K562 (cell line): ENCODE measurements at regions not wholly inside any gene's neighbourhood (a gene's known extent, or its start where the extent isn't known, plus 50 kb on each side); places are given as distances from the start of the nearest gene placed in this dataset.

Source experiments
- ATAC-seq: fragments of 200-7000 bp; cut with Tn5 transposase; 3 replicates; pipeline ENCODE4 v1.9.1; 2020; ENCODE audit warnings: moderate library complexity
- BruUV-seq: library from RNA; stranded (reverse); fragments of 400-500 nt; replicated peaks from 2 replicates; lab custom pipeline; 2021; lab: Mats Ljungman, UMichigan
- CTCF ChIA-PET: fragments of 300-600 bp; formaldehyde crosslinking; extraction: SDS; loops from one replicate; lab custom pipeline; 2021; ENCODE audit warnings: low intra/inter-chr PET ratio; lab: Yijun Ruan, JAX
- POLR2A ChIA-PET: fragments of 300-600, 350-650 bp; sonication (Branson Sonifier 250); formaldehyde crosslinking; extraction: SDS; loops from one replicate; lab custom pipeline; 2021; ENCODE audit warnings: antibody characterized with exemption, inconsistent platforms; lab: Yijun Ruan, JAX
- DNase-seq, 4 experiments: peaks; one replicate each; pipeline versions ENCODE4 v3.0.0 to v3.0.0-alpha.2; 2011 to 2018; ENCODE audit warnings: low spot score in 3 of 4, mixed read lengths in 3 of 4; ENCODE audit errors: extremely low read depth in 1 of 4
- FAIRE-seq: peaks from 2 replicates; lab custom pipeline; 2011; peaks lifted over from hg19 to GRCh38; lab: Jason Lieb, UNC
- H2AFZ ChIP-seq: 2 replicates; pipeline ENCODE4 v1.6.0; 2011; ENCODE audit warnings: low read depth, low read length, control low read depth, inconsistent platforms
- H3K27ac ChIP-seq: fragments of 200-600 bp; 3 replicates; pipeline ENCODE4 v1.8.0; 2011; ENCODE audit warnings: low read depth, mild to moderate bottlenecking, control low read depth, inconsistent platforms, low read length, moderate library complexity, mixed read lengths; ENCODE audit errors: extremely low read depth
- H3K27me3 ChIP-seq, 2 experiments: fragments of 300-600 bp in 1 of 2; 2 replicates in 1 of 2; 3 replicates in 1 of 2; pipeline versions ENCODE4 v1.6.0 to v1.8.0; 2011; ENCODE audit warnings: inconsistent platforms in 2 of 2, low read length in 2 of 2, mild to moderate bottlenecking in 1 of 2, mixed read lengths in 1 of 2, moderate library complexity in 1 of 2; ENCODE audit not compliant: control insufficient read depth in 2 of 2, insufficient read depth in 2 of 2
- H3K36me3 ChIP-seq: fragments of 300-600 bp; 3 replicates; pipeline ENCODE4 v1.8.0; 2011; ENCODE audit warnings: mild to moderate bottlenecking, low read length, inconsistent platforms; ENCODE audit not compliant: control insufficient read depth, insufficient read depth
- H3K4me1 ChIP-seq, 2 experiments: fragments of 200-600 bp in 1 of 2; replicated peaks in 1 of 2; 2 replicates in 1 of 2; 3 replicates in 1 of 2; pipeline versions ENCODE4 v1.5.1 to v1.8.0; 2011; ENCODE audit warnings: inconsistent platforms in 2 of 2, low read length in 2 of 2, mild to moderate bottlenecking in 1 of 2, mixed read lengths in 1 of 2, moderate library complexity in 1 of 2; ENCODE audit not compliant: control insufficient read depth in 2 of 2, insufficient read depth in 2 of 2
- H3K4me2 ChIP-seq: 2 replicates; pipeline ENCODE4 v1.6.1; 2011; ENCODE audit warnings: low read length, control low read depth, inconsistent platforms, mixed read lengths; ENCODE audit not compliant: insufficient read depth
- H3K4me3 ChIP-seq: fragments of 200-600 bp; sonication (generic), shearing (Covaris generic); 2 replicates; pipeline ENCODE4 v1.5.1; 2016; ENCODE audit warnings: control low read depth, inconsistent platforms
- H3K79me2 ChIP-seq: fragments of 200-600 bp; 3 replicates; pipeline ENCODE4 v1.8.0; 2011; ENCODE audit warnings: low read length, inconsistent platforms; ENCODE audit not compliant: control insufficient read depth, insufficient read depth
- H3K9ac ChIP-seq, 2 experiments: 2 replicates each; pipeline versions ENCODE4 v1.6.0 to v1.6.1; 2011; ENCODE audit warnings: low read depth in 2 of 2, low read length in 2 of 2, control low read depth in 1 of 2, inconsistent platforms in 1 of 2, mild to moderate bottlenecking in 1 of 2, mixed read lengths in 1 of 2; ENCODE audit not compliant: insufficient read depth in 1 of 2
- H3K9me1 ChIP-seq: one replicate; pipeline ENCODE4 v1.6.0; 2011; ENCODE audit warnings: inconsistent platforms, mild to moderate bottlenecking, low read length, moderate library complexity; ENCODE audit not compliant: control insufficient read depth, insufficient read depth
- H3K9me3 ChIP-seq: replicated peaks from 2 replicates; pipeline ENCODE4 v1.5.1; 2011; ENCODE audit warnings: low read depth, low read length, inconsistent platforms; ENCODE audit not compliant: control insufficient read depth, insufficient read depth
- H4K20me1 ChIP-seq: replicated peaks from 2 replicates; pipeline ENCODE4 v1.6.1; 2011; ENCODE audit warnings: low read length, inconsistent platforms, mixed read lengths; ENCODE audit not compliant: control insufficient read depth, insufficient read depth
- CHD2 ChIP-seq: IDR thresholded peaks from 2 replicates; pipeline ENCODE4 v1.6.1; 2011; ENCODE audit warnings: low read depth, low read length
- EHMT2 ChIP-seq: fragments of 450-650 bp; IDR thresholded peaks from 2 replicates; pipeline ENCODE4 v1.6.1; 2018; ENCODE audit warnings: antibody characterized with exemption
- HMG20A ChIP-seq: fragments of 450-650 bp; formaldehyde crosslinking; conservative IDR thresholded peaks from 2 replicates; pipeline ENCODE4 v1.4.0; 2020; ENCODE audit warnings: mild to moderate bottlenecking, mixed read lengths
- NCOR1 ChIP-seq: fragments of 450-650 bp; IDR thresholded peaks from 2 replicates; pipeline ENCODE4 v1.6.1; 2016; ENCODE audit warnings: mild to moderate bottlenecking, moderate library complexity
- NONO ChIP-seq, 2 experiments: fragments of 200-400 bp in 1 of 2; fragments of 450-650 bp in 1 of 2; formaldehyde crosslinking in 1 of 2; IDR thresholded peaks; 2 replicates each; pipeline ENCODE4 v1.6.1; 2017; ENCODE audit warnings: low read depth in 2 of 2, mild to moderate bottlenecking in 2 of 2, moderate library complexity in 2 of 2, low read length in 1 of 2
- WGBS: fragments of 100-300 bp; shearing (Covaris generic); methylation state at CpG from one replicate; pipeline ENCODE4 v1.1.6; 2016; ENCODE audit warnings: low coverage, mixed read lengths; ENCODE audit not compliant: insufficient coverage; ENCODE audit errors: missing lambda C conversion rate; 5-methylcytosine and 5-hydroxymethylcytosine counted together
- in situ Hi-C: fragments of 300-500 bp; cut with MboI; formaldehyde crosslinking; loops from 4 replicates; pipeline ENCODE4 v1.15.0; 2018; ENCODE audit warnings: inconsistent platforms, mixed read lengths
- intact Hi-C: fragments of 100-400 bp; cut with micrococcal nuclease; formaldehyde crosslinking; loops from 2 replicates; pipeline ENCODE4 v1.14.2; 2022
- TF ChIP-seq, protein P1 (sequence below): fragments of 250-450 bp; sonication (Bioruptor Pico); IDR thresholded peaks from 2 replicates; pipeline ENCODE4 v1.5.0; 2021; ENCODE audit warnings: mild to moderate bottlenecking, borderline replicate concordance

DNA sequence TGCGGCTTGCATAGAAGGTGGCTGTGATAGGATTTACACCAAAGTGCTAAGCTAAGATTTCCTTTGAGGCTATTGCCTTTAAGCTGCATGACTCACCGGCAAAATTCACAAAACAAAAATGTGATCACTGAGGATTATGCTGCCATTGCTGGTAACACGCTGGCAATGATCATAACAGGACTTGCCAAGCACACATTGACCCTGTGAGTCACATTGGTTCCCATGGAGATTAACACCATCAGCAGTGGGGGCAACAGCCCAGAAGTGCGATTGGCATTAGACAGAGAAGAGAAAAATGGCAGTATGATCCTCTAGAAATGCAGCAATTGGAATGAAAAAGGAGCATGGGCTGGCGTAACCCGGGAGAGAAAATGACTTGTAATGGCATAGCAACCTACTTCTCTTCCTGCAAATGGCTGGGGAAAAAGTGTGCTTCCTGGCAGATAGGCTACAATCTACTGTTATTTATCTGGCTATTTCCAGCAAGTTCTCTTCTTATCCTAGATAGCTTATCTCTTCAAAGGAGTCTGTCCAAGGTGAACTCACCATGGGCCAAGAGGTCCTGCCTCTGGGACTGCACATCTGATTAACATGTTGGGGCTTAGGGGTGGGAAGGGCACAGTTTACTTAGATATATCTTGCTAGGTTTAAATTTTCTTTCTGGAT lies 314.2 kb upstream of the IGFBP7 start:
- in situ Hi-C loops (no loop called here), intact Hi-C loops (no loop called here)
- H3K4me1 ChIP-seq = no peaks in the 10 kb centered on the region
- H3K9me1 ChIP-seq = no peaks in the 10 kb centered on the region
- H3K79me2 ChIP-seq = no peaks in the 10 kb centered on the region
- no peaks in the 10 kb centered on the region for H3K9me3 ChIP-seq
- no peak overlapping the region for H2AFZ ChIP-seq
- no peak for TF ChIP-seq HMG20A
- TF ChIP-seq CHD2 = no peak
- no peak for TF ChIP-seq NCOR1
- TF ChIP-seq EHMT2 = no peak
- TF ChIP-seq, protein P1, sequence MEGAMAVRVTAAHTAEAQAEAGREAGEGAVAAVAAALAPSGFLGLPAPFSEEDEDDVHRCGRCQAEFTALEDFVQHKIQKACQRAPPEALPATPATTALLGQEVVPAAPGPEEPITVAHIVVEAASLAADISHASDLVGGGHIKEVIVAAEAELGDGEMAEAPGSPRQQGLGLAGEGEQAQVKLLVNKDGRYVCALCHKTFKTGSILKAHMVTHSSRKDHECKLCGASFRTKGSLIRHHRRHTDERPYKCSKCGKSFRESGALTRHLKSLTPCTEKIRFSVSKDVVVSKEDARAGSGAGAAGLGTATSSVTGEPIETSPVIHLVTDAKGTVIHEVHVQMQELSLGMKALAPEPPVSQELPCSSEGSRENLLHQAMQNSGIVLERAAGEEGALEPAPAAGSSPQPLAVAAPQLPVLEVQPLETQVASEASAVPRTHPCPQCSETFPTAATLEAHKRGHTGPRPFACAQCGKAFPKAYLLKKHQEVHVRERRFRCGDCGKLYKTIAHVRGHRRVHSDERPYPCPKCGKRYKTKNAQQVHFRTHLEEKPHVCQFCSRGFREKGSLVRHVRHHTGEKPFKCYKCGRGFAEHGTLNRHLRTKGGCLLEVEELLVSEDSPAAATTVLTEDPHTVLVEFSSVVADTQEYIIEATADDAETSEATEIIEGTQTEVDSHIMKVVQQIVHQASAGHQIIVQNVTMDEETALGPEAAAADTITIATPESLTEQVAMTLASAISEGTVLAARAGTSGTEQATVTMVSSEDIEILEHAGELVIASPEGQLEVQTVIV (CRISPR knock-in tag) = no peak
- no peak for TF ChIP-seq NONO (IDR thresholded peaks at IDR 0.05; ENCODE audit: low read depth in 2 of 2, low read length in 1 of 2)
- H3K4me3 ChIP-seq = no peak overlapping the region
- FAIRE-seq (no peak), ATAC-seq (no peak), DNase-seq (no peak)
- POLR2A ChIA-PET = no interaction called here
- no peaks in the 10 kb centered on the region for H3K27me3 ChIP-seq
- no peak overlapping the region for H3K4me2 ChIP-seq
- no peak overlapping the region for H3K27ac ChIP-seq
- no peak overlapping the region for H3K9ac ChIP-seq
- 0% methylated on average over 6 of the region's 6 CpGs for WGBS
- no peaks in the 10 kb centered on the region for H4K20me1 ChIP-seq
- no TSS peak for BruUV-seq
- no peaks in the 10 kb centered on the region for H3K36me3 ChIP-seq
- CTCF ChIA-PET = no interaction called here
